ENCODE measurements at regions not wholly inside any gene's neighbourhood (a gene's known extent, or its start where the extent isn't known, plus 50 kb on each side); places are given as distances from the start of the nearest gene placed in this dataset.
"Not testable (repeated sequence)": the region's sequence is repeated elsewhere in the genome, so short reads cannot be mapped to it uniquely, and the experiment has no call there.

DNA sequence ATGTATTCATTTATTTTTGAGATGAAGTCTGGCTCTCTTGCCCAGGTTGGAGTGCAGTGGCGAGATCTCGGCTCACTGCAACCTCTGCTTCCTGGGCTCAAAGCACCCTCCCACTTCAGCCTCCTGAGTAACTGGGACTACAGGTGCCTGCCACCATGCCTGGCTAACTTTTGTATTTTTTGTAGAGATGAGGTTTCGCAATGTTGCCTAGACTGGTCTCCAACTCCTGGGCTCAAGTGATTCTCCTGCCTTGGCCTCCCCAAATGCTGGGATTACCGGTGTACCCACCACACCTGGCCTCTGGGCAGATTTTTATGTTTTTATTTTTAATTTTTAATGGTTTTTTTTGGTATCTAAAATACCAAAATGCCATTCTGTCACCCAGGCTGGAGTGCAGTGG is 320.3 kb downstream of the TYW1 start:
- TF ChIP-seq, protein P1, sequence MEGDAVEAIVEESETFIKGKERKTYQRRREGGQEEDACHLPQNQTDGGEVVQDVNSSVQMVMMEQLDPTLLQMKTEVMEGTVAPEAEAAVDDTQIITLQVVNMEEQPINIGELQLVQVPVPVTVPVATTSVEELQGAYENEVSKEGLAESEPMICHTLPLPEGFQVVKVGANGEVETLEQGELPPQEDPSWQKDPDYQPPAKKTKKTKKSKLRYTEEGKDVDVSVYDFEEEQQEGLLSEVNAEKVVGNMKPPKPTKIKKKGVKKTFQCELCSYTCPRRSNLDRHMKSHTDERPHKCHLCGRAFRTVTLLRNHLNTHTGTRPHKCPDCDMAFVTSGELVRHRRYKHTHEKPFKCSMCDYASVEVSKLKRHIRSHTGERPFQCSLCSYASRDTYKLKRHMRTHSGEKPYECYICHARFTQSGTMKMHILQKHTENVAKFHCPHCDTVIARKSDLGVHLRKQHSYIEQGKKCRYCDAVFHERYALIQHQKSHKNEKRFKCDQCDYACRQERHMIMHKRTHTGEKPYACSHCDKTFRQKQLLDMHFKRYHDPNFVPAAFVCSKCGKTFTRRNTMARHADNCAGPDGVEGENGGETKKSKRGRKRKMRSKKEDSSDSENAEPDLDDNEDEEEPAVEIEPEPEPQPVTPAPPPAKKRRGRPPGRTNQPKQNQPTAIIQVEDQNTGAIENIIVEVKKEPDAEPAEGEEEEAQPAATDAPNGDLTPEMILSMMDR (IDR thresholded peaks at IDR 0.05) = not testable (repeated sequence)
- TF ChIP-seq POLR2A (IDR thresholded peaks at IDR 0.05) = not testable (repeated sequence)
